Mucosa of gallbladder (tissue), 1 donor: ENCODE measurements at regions not wholly inside any gene's neighbourhood (a gene's known extent, or its start where the extent isn't known, plus 50 kb on each side); places are given as distances from the start of the nearest gene placed in this dataset.

Experiments
- DNase-seq: peaks from one replicate; pipeline ENCODE4 v3.0.0-alpha.2; 2020; ENCODE audit warnings: low spot score
- donor health status: DM: no; HTN: no; CAD: no.

- no peak for DNase-seq
These were observed 103.4 kb upstream of the TOX3 start for GRCh38 chr16:52650318-52650717.

- no peak for DNase-seq
These were observed 102.9 kb upstream of the TOX3 start for GRCh38 chr16:52649870-52650269.

GRCh38 chr16:52647588-52647987 lies 100.6 kb upstream of the TOX3 start:
- no peak for DNase-seq

GRCh38 chr16:52643006-52643405 lies 96.1 kb upstream of the TOX3 start:
- no peak for DNase-seq

- DNase-seq = no peak
These were observed 87.6 kb upstream of the TOX3 start for GRCh38 chr16:52634528-52634927.

GRCh38 chr16:52634104-52634503 lies 87.2 kb upstream of the TOX3 start:
- DNase-seq = no peak

GRCh38 chr16:52633230-52633629 lies 86.3 kb upstream of the TOX3 start:
- DNase-seq = no peak

GRCh38 chr16:52631711-52632110 lies 84.8 kb upstream of the TOX3 start:
- no peak for DNase-seq

GRCh38 chr16:52630711-52631110 lies 83.8 kb upstream of the TOX3 start:
- no peak for DNase-seq

GRCh38 chr16:52629296-52629695 lies 82.4 kb upstream of the TOX3 start:
- no peak for DNase-seq

GRCh38 chr16:52624891-52625290 lies 77.9 kb upstream of the TOX3 start:
- DNase-seq = no peak

GRCh38 chr16:52621651-52622050 lies 74.7 kb upstream of the TOX3 start:
- no peak for DNase-seq

- no peak for DNase-seq
These were observed 72.0 kb upstream of the TOX3 start for GRCh38 chr16:52618753-52619497.

- no peak for DNase-seq
These were observed 70.6 kb upstream of the TOX3 start for GRCh38 chr16:52617591-52617990.

- DNase-seq = no peak
These were observed 66.6 kb upstream of the TOX3 start for GRCh38 chr16:52613508-52613907.

- DNase-seq = peak; percentile 77
These were observed 65.1 kb upstream of the TOX3 start for GRCh38 chr16:52611817-52612673.

GRCh38 chr16:52603015-52603414 lies 56.1 kb upstream of the TOX3 start:
- DNase-seq = peak; percentile 34

GRCh38 chr16:52597772-52598483 lies 51.0 kb upstream of the TOX3 start:
- DNase-seq = peak; percentile 72

GRCh38 chr16:52597073-52597771 lies 50.3 kb upstream of the TOX3 start:
- DNase-seq = peak; percentile 27
